Activated naive CD4-positive, alpha-beta T cell treated with anti-CD3 and anti-CD28 coated beads for 36 hours (primary cell): ENCODE measurements at regions not wholly inside any gene's neighbourhood (a gene's known extent, or its start where the extent isn't known, plus 50 kb on each side); places are given as distances from the start of the nearest gene placed in this dataset.
"Not testable (repeated sequence)": the region's sequence is repeated elsewhere in the genome, so short reads cannot be mapped to it uniquely, and the experiment has no call there.

Source experiments
- CTCF ChIA-PET: fragments of 350-600 bp; sonication (Branson Sonifier 250); formaldehyde crosslinking; loops from one replicate; lab custom pipeline; 2021; ENCODE audit warnings: antibody characterized with exemption; lab: Charles Lee
- DNase-seq: peaks from one replicate; pipeline ENCODE4 v3.0.0-alpha.2; 2020
- H3K27ac Mint-ChIP-seq: one replicate; pipeline ENCODE4 v1.8.0; 2021; ENCODE audit warnings: mild to moderate bottlenecking, mixed read lengths
- H3K27me3 Mint-ChIP-seq: one replicate; pipeline ENCODE4 v1.8.0; 2021; ENCODE audit warnings: low read depth, mixed read lengths
- H3K36me3 Mint-ChIP-seq: one replicate; pipeline ENCODE4 v1.8.0; 2021; ENCODE audit warnings: low read depth, mixed read lengths
- H3K4me1 Mint-ChIP-seq: one replicate; pipeline ENCODE4 v1.8.0; 2021; ENCODE audit warnings: low read depth, mixed read lengths
- H3K4me3 Mint-ChIP-seq: one replicate; pipeline ENCODE4 v1.8.0; 2021; ENCODE audit warnings: mild to moderate bottlenecking, moderate library complexity, mixed read lengths
- H3K9me3 Mint-ChIP-seq: one replicate; pipeline ENCODE4 v1.8.0; 2021; ENCODE audit warnings: mixed read lengths
- intact Hi-C: fragments of 100-400 bp; cut with micrococcal nuclease; formaldehyde crosslinking; loops from one replicate; pipeline ENCODE4 v1.15.1; 2023

DNA sequence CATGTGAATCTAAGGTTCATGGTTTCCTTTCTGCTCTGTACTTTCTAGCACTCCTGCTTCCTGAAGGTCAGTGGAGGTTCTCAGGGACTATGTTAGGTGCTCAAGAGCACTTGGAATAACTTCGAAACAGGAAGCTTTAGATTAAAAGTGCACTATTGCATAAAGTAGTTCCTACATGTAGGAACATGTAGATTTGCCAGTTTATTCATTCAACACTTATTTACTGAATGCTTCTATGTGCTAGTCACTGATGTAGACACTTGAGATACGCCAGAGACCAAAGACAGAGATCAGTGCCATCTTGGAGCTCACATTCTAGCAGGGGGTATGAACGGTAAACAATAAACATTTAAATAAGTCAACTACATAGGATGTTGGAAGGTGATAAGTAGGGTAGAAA, 87.7 kb downstream of the DHRS2 start:
- Mint-ChIP-seq H3K9me3 (peaks cover 2% of the 10 kb centered on the region), H3K27me3 (no peaks in the 10 kb centered on the region), H3K27ac (no peak overlapping the region), H3K36me3 (no peaks in the 10 kb centered on the region), H3K4me1 (no peaks in the 10 kb centered on the region), H3K4me3 (no peak overlapping the region)
- CTCF ChIA-PET, result interaction anchor here (1.1 kb wide), 1 partner anchor 92 kb away, joined by 3 read pairs; no protein-coding TSS in a partner anchor
- no peak for DNase-seq
- intact Hi-C loops, result no loop called here

DNA sequence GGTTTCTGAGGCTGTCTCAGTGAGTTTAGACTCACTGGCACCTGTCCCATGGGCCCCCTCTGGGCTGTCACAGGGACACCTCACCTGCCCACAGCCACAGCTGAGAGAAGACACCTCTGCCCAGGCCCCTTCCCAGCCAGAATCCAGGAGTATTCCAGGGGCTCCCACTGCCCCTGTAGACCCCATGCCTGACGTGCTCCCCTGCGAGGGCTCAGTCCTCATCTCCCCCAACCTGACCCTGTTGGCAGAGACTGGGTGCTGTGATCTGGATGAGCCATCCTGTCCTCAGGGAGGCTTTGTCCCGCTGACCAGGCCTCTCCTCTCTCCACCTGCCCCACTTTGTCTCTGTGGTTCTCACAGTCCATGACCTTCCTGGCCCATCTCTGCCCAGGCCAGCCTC, 89.4 kb downstream of the DHRS2 start:
- no peaks in the 10 kb centered on the region for H3K4me1 Mint-ChIP-seq
- no peaks in the 10 kb centered on the region for H3K36me3 Mint-ChIP-seq
- intact Hi-C loops, result loop anchor here (5.0 kb wide), 1 partner anchor 437 kb away; the partner anchor contains the start of gene IRF9
- peaks cover 2% of the 10 kb centered on the region for H3K9me3 Mint-ChIP-seq
- no peak for DNase-seq
- CTCF ChIA-PET, result interaction anchor here (0.6 kb wide), 1 partner anchor 393 kb away, joined by 5 read pairs; no protein-coding TSS in a partner anchor
- H3K4me3 Mint-ChIP-seq, result no peak overlapping the region
- no peak overlapping the region for H3K27ac Mint-ChIP-seq
- H3K27me3 Mint-ChIP-seq, result no peaks in the 10 kb centered on the region

DNA sequence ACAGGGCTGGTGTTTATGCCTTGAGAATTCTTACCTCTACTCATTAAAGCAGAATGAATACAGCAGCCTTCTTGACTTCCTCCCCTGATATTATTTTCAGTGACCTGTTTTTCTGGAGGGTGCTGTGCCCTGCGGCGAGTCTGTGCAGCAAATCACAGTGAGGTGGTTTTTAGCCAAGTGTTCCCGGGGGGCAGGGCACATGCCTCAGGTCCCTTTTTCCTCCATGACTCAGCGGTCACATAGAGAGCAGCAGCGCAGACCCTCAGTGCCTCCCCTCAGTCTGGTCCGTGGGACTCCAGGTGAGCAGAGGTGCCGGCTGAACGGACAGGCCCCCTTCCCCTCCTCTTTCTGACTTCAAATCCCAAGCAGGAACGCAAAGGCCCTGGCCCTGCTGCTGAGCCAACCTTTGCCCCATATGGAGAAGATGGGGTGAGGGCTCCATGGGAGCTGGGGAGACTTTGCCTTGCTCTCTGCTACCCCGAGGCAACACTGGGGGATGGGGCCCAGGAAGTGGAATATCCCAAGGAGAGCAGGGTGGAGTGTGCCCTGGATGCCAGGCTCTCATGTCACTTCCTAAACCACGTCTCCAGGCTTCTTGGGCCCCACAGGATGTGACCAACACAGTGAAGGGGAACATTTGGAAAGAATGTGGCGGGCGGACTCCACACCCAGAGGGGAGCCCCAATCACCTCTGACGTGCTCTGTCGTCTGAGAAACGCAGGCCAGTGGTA, 90.0 kb downstream of the DHRS2 start:
- H3K9me3 Mint-ChIP-seq, result no peaks in the 10 kb centered on the region
- H3K27me3 Mint-ChIP-seq, result no peaks in the 10 kb centered on the region
- CTCF ChIA-PET, result interaction anchor here (0.6 to 1.5 kb wide), 4 partner anchors 61 to 394 kb away, joined by 3 to 6 read pairs (median 4); no protein-coding TSS in a partner anchor
- H3K4me3 Mint-ChIP-seq, result no peak overlapping the region
- intact Hi-C loops, result loop anchor here (5.0 kb wide), 1 partner anchor 436 kb away; the partner anchor contains the start of gene IRF9
- H3K27ac Mint-ChIP-seq, result no peak overlapping the region
- H3K4me1 Mint-ChIP-seq, result no peaks in the 10 kb centered on the region
- no peak for DNase-seq
- no peaks in the 10 kb centered on the region for H3K36me3 Mint-ChIP-seq

DNA sequence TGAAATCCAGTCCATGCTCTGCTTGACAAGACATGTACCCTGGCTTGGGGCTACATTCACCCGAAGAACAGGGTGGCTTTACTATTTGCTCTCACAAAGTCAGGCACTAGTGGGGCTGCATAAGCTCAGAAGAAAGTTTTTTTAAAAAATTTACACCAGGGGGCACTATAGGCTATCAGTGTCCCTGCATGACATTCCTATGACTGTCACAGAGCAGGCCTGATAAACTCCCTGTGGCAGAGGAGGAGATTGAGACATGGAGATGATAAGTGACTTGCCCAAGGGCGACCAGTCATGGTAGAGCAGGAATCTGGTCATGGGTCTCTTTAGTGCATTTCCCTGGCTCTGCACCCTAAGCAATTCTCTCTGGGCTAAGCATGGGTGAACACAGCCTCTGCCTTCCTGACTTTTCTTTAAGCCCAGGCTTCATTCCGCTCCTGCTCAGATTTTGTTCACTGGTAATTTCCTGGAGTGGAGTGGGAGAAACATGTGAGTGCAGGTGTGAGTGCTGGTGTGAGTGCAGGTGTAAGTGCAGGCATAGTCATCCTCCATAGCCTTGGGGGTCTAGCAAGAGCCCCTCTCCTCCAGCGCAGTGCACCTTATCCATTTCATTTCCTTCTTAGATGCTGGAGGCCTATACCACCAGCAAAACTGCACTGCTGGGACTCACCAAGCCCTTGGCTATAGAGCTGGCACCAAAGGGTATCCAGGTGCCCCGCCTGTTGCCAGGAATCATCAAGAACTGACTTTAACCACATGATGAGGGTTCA, 91.6 kb downstream of the DHRS2 start:
- H3K4me1 Mint-ChIP-seq, result no peaks in the 10 kb centered on the region
- no peaks in the 10 kb centered on the region for H3K9me3 Mint-ChIP-seq
- no peak overlapping the region for H3K4me3 Mint-ChIP-seq
- no peaks in the 10 kb centered on the region for H3K27me3 Mint-ChIP-seq
- intact Hi-C loops, result loop anchor here (1.0 to 5.0 kb wide), 3 partner anchors 202 to 435 kb away; partner anchors contain the start of genes DHRS4 and IRF9
- CTCF ChIA-PET, result interaction anchor here (0.6 to 1.5 kb wide), 8 partner anchors 62 to 487 kb away, joined by 3 to 10 read pairs (median 3); no protein-coding TSS in a partner anchor
- DNase-seq, result no peak
- no peaks in the 10 kb centered on the region for H3K36me3 Mint-ChIP-seq
- no peak overlapping the region for H3K27ac Mint-ChIP-seq

DNA sequence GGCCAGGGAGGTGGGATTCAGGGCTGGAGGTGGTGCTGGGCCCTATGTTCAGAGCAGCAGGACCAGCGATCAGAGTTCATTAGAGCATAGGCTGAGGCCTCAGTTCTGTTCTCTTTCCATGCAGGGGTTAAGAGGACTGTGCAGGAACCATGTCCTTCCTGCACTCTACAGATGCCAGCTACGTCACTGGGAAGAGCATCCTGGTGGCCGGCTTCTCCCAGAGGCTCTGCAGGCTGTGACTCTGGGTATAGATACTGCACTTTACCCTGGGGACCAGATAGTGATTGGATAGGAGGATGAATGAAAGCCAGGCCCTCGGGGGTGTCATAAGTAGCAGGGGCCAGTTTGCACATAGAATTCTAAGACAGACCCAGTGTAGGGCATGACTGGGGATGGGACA, 92.6 kb downstream of the DHRS2 start:
- CTCF ChIA-PET, result interaction anchor here (0.9 kb wide), 1 partner anchor 182 kb away, joined by 3 read pairs; no protein-coding TSS in a partner anchor
- Mint-ChIP-seq H3K27ac (no peak overlapping the region), H3K36me3 (no peaks in the 10 kb centered on the region), H3K4me3 (no peak overlapping the region), H3K9me3 (no peaks in the 10 kb centered on the region), H3K27me3 (no peaks in the 10 kb centered on the region), H3K4me1 (no peaks in the 10 kb centered on the region)
- intact Hi-C loops, result loop anchor here (5.0 kb wide), 1 partner anchor 434 kb away; the partner anchor contains the start of gene IRF9
- DNase-seq, result no peak

DNA sequence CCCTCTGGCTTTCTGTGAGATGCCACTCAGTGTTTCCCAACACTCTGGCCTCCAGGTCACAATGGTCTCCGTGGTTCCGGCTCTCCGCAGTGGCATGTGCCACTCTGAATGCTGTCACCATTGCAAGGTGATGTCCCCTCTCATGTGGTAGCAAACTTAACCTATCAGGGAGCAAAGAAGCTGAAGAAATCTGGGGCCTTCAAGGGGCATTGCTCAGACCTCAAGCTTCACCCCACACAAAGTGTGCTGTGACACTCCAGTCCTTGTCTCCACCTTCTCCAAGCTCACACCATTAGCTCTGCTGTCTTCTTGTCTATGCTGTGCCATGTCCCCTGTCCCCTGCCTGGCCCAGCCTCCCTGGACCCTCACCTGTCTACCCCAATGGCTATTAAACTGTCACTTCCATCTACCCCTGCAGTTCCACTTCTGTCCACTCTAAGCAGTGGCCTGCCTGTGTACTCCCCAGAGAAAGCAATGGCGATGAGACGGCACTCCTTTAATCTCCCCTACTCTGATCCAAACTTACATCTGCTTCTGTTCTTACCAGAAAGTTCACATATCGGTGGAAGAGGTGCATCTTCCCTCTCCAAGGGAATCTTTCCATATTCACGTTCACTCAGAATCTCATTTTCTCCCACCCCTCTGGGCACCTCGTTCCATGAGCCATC, 93.7 kb downstream of the DHRS2 start:
- DNase-seq, result no peak
- Mint-ChIP-seq H3K4me3 (no peak overlapping the region), H3K4me1 (no peaks in the 10 kb centered on the region), H3K27me3 (no peaks in the 10 kb centered on the region), H3K27ac (no peak overlapping the region), H3K36me3 (no peaks in the 10 kb centered on the region), H3K9me3 (peaks cover 1% of the 10 kb centered on the region)
- CTCF ChIA-PET, result interaction anchor here (0.9 kb wide), 1 partner anchor 181 kb away, joined by 3 read pairs; no protein-coding TSS in a partner anchor
- intact Hi-C loops, result loop anchor here (5.0 kb wide), 1 partner anchor 432 kb away; the partner anchor contains the start of gene IRF9

DNA sequence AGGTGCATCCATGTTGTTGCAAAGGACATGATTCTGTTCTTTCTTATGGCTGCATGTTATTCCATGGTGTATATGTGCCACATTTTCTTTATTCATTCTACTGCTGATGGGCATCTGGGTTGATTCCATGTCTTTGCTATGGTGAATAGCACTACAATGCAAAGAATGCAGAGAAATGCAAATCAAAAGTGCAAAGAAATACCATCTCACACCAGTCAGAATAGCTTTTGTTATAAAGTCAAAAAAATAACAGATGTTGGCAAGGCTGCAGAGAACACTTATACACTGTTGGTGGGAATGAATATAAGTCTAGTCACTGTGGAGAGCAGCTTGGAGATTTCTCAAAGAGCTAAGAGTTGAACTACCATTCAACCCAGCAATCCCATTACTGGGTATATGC, 99.2 kb downstream of the DHRS2 start:
- CTCF ChIA-PET, result interaction anchor here (0.6 kb wide), 1 partner anchor 70 kb away, joined by 3 read pairs; no protein-coding TSS in a partner anchor
- no peaks in the 10 kb centered on the region for H3K27me3 Mint-ChIP-seq
- H3K27ac Mint-ChIP-seq, result no peak overlapping the region
- H3K9me3 Mint-ChIP-seq, result peaks cover 12% of the 10 kb centered on the region
- H3K36me3 Mint-ChIP-seq, result no peaks in the 10 kb centered on the region
- intact Hi-C loops, result no loop called here
- no peaks in the 10 kb centered on the region for H3K4me1 Mint-ChIP-seq
- no peak for DNase-seq
- no peak overlapping the region for H3K4me3 Mint-ChIP-seq

DNA sequence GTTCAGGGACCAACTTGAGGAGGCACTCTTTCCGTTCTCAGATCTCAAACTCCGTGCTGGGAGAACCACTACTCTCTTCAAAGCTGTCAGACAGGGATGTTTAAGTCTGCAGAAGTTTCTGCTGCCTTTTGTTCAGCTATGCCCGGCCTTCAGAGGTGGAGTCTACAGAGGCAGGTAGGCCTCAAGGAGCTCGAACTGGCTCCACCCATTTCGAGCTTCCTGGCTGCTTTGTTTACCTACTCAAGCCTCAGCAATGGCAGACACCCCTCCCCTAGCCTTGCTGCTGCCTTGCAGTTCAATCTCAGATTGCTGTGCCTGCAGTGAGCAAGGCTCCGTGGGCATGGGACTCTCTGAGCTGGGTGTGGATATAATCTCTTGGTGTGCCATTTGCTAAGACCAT, 108.2 kb downstream of the DHRS2 start:
- H3K27ac Mint-ChIP-seq, H3K9me3 Mint-ChIP-seq, H3K4me1 Mint-ChIP-seq, CTCF ChIA-PET, intact Hi-C loops, DNase-seq, H3K4me3 Mint-ChIP-seq, H3K36me3 Mint-ChIP-seq: not testable (repeated sequence)
- H3K27me3 Mint-ChIP-seq, result peaks cover 21% of the 10 kb centered on the region

DNA sequence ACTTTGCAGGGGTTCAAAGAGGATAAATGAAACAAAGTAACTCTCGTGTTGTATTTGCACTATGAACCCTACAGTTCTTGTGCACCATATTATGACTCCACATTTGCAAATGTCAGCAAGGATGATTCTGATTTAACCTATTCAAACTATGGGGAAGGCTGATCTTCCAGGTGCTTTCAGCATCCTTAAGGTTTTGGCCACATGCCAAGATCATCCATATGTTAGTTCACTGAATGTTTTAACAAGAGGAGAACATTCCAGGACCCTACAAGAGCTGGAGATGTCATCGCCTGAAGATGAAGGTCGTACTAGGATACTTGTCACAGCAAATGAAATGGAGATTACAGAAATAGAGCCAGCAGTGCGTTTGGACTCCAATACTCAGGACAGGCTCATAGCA, 114.2 kb downstream of the DHRS2 start:
- Mint-ChIP-seq H3K4me3 (no peak overlapping the region), H3K27ac (no peak overlapping the region), H3K9me3 (no peaks in the 10 kb centered on the region), H3K4me1 (no peaks in the 10 kb centered on the region), H3K36me3 (no peaks in the 10 kb centered on the region), H3K27me3 (peaks cover 15% of the 10 kb centered on the region)
- CTCF ChIA-PET, result no interaction called here
- no peak for DNase-seq
- intact Hi-C loops, result no loop called here

DNA sequence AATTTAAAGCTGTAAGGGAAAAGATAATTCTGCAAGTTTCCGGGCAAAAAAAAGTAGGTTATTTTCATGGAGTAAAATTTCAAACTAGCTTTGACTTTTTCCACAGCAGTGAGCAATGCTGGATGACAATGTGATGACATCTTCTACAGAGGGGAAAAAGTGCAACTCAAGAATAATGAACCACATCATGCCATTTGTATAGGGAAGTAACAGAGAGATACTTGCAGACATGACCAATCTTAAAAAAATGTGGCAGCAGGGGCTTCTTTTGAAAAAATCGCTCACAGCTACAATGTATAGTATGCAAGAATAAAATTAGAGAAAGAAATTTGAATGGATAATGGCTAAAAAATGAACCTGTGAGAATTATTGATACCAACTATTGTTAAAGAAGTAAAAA, 115.5 kb downstream of the DHRS2 start:
- Mint-ChIP-seq H3K4me3 (no peak overlapping the region), H3K27me3 (peaks cover 15% of the 10 kb centered on the region), H3K36me3 (no peaks in the 10 kb centered on the region), H3K27ac (no peak overlapping the region), H3K4me1 (no peaks in the 10 kb centered on the region), H3K9me3 (no peaks in the 10 kb centered on the region)
- intact Hi-C loops, result no loop called here
- DNase-seq, result no peak
- CTCF ChIA-PET, result no interaction called here

DNA sequence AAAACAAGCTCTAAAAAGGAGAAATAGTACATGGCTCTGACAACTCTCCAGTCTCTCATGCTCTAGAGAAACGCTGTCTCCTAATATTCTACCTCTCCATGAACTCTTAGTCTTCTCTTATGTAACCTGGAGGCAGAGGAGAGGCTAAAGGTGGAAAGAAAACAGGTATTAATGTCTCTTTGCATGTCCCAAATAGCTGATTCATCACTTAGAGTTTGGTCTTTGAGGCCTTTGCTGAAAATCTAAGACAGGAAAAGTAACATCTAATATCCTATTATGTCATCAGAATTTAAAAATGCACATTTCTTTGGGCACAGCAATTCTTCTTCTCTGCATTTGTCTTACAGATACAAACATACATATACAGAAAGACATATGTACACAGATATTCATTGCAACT, 127.2 kb downstream of the DHRS2 start:
- DNase-seq, result no peak
- intact Hi-C loops, result no loop called here
- Mint-ChIP-seq H3K27me3 (peaks cover 11% of the 10 kb centered on the region), H3K4me1 (no peaks in the 10 kb centered on the region), H3K36me3 (no peaks in the 10 kb centered on the region), H3K9me3 (no peaks in the 10 kb centered on the region), H3K27ac (no peak overlapping the region), H3K4me3 (no peak overlapping the region)
- CTCF ChIA-PET, result no interaction called here
